PC-3 (cell line): ENCODE measurements at regions not wholly inside any gene's neighbourhood (a gene's known extent, or its start where the extent isn't known, plus 50 kb on each side); places are given as distances from the start of the nearest gene placed in this dataset.

Experiments
- EZH2 ChIP-seq: fragments of 300-600 bp; sonication (generic); IDR thresholded peaks from one replicate; pipeline ENCODE4 v1.6.1; 2017; ENCODE audit warnings: antibody characterized with exemption, mild to moderate bottlenecking, low read length; ENCODE audit not compliant: unreplicated experiment
- TF ChIP-seq, protein P1 (sequence below): fragments of 300-600 bp; sonication (generic); conservative IDR thresholded peaks from 2 replicates; pipeline ENCODE4 v1.5.1; 2017; ENCODE audit warnings: antibody characterized with exemption, low read depth, mild to moderate bottlenecking, low read length

- no peak for TF ChIP-seq EZH2
- TF ChIP-seq, protein P1, sequence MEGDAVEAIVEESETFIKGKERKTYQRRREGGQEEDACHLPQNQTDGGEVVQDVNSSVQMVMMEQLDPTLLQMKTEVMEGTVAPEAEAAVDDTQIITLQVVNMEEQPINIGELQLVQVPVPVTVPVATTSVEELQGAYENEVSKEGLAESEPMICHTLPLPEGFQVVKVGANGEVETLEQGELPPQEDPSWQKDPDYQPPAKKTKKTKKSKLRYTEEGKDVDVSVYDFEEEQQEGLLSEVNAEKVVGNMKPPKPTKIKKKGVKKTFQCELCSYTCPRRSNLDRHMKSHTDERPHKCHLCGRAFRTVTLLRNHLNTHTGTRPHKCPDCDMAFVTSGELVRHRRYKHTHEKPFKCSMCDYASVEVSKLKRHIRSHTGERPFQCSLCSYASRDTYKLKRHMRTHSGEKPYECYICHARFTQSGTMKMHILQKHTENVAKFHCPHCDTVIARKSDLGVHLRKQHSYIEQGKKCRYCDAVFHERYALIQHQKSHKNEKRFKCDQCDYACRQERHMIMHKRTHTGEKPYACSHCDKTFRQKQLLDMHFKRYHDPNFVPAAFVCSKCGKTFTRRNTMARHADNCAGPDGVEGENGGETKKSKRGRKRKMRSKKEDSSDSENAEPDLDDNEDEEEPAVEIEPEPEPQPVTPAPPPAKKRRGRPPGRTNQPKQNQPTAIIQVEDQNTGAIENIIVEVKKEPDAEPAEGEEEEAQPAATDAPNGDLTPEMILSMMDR, result no peak
Observed at GRCh38 chr7:35399840-35400239, 145.9 kb upstream of the TBX20 start.
